WERI-Rb-1 (cell line): ENCODE measurements at regions not wholly inside any gene's neighbourhood (a gene's known extent, or its start where the extent isn't known, plus 50 kb on each side); places are given as distances from the start of the nearest gene placed in this dataset.

ENCODE experiments used
- DNase-seq: peaks from one replicate; pipeline ENCODE4 v3.0.0-alpha.2; 2020
- H3K27ac ChIP-seq: fragments of 250-450 bp; sonication (Bioruptor Pico); 2 replicates; pipeline ENCODE4 v1.5.1; 2020; ENCODE audit warnings: mild to moderate bottlenecking, moderate library complexity
- H3K27me3 ChIP-seq: fragments of 250-450 bp; sonication (Bioruptor Pico); 2 replicates; pipeline ENCODE4 v1.5.1; 2021; ENCODE audit warnings: mild to moderate bottlenecking, low read depth, moderate library complexity; ENCODE audit not compliant: insufficient read depth, severe bottlenecking
- H3K36me3 ChIP-seq: fragments of 250-450 bp; sonication (Bioruptor Pico); 2 replicates; pipeline ENCODE4 v1.5.1; 2020; ENCODE audit warnings: mild to moderate bottlenecking, moderate library complexity
- H3K4me3 ChIP-seq: 2 replicates; pipeline ENCODE4 v1.5.1; 2011; ENCODE audit warnings: low read depth, mild to moderate bottlenecking, control low read depth, low read length
- H3K9me3 ChIP-seq: fragments of 250-450 bp; sonication (Bioruptor Pico); 2 replicates; pipeline ENCODE4 v1.5.1; 2021; ENCODE audit warnings: mild to moderate bottlenecking, moderate library complexity; ENCODE audit not compliant: severe bottlenecking
- CTCF ChIP-seq: IDR thresholded peaks from 2 replicates; pipeline ENCODE4 v1.5.1; 2011; ENCODE audit warnings: low read depth, mild to moderate bottlenecking, control low read depth, inconsistent platforms, low read length

GRCh38 chr15:96117270-96117669, 213.2 kb upstream of the NR2F2 start:
- Histone ChIP-seq H3K9me3 (no peaks in the 10 kb centered on the region), H3K27me3 (peaks cover 2% of the 10 kb centered on the region), H3K4me3 (no peak overlapping the region), H3K27ac (no peak overlapping the region), H3K36me3 (no peaks in the 10 kb centered on the region)
- TF ChIP-seq CTCF: no peak
- no peak for DNase-seq

GRCh38 chr15:96119734-96120133, 210.8 kb upstream of the NR2F2 start:
- Histone ChIP-seq H3K9me3 (no peaks in the 10 kb centered on the region), H3K27me3 (no peaks in the 10 kb centered on the region), H3K36me3 (no peaks in the 10 kb centered on the region), H3K4me3 (no peak overlapping the region), H3K27ac (no peak overlapping the region)
- DNase-seq: no peak
- no peak for TF ChIP-seq CTCF

- Histone ChIP-seq H3K27me3 (no peaks in the 10 kb centered on the region), H3K4me3 (no peak overlapping the region), H3K36me3 (no peaks in the 10 kb centered on the region), H3K27ac (no peak overlapping the region), H3K9me3 (no peaks in the 10 kb centered on the region)
- no peak for TF ChIP-seq CTCF
- DNase-seq: no peak
Observed at GRCh38 chr15:96121086-96121920, 209.2 kb upstream of the NR2F2 start.

- H3K4me3 ChIP-seq: no peak overlapping the region
- no peak for DNase-seq
- no peak for TF ChIP-seq CTCF
- H3K27ac ChIP-seq: no peak overlapping the region
- no peaks in the 10 kb centered on the region for H3K9me3 ChIP-seq
- no peaks in the 10 kb centered on the region for H3K27me3 ChIP-seq
- no peaks in the 10 kb centered on the region for H3K36me3 ChIP-seq
Observed at GRCh38 chr15:96122077-96123027, 208.1 kb upstream of the NR2F2 start.

- no peaks in the 10 kb centered on the region for H3K27me3 ChIP-seq
- H3K36me3 ChIP-seq: no peaks in the 10 kb centered on the region
- TF ChIP-seq CTCF: no peak
- no peak overlapping the region for H3K4me3 ChIP-seq
- no peak for DNase-seq
- H3K9me3 ChIP-seq: no peaks in the 10 kb centered on the region
- no peak overlapping the region for H3K27ac ChIP-seq
Observed at GRCh38 chr15:96123028-96123400, 207.5 kb upstream of the NR2F2 start.
